HCT116 (cell line): ENCODE measurements at regions not wholly inside any gene's neighbourhood (a gene's known extent, or its start where the extent isn't known, plus 50 kb on each side); places are given as distances from the start of the nearest gene placed in this dataset.
"Not testable (repeated sequence)": the region's sequence is repeated elsewhere in the genome, so short reads cannot be mapped to it uniquely, and the experiment has no call there.

ENCODE experiments used
- ATAC-seq: fragments of 200-7000 bp; cut with Tn5 transposase; 2 replicates; pipeline ENCODE4 v1.9.1; 2020; ENCODE audit warnings: mild to moderate bottlenecking, moderate library complexity
- BruUV-seq: library from RNA; stranded (reverse); fragments of 400-500 nt; replicated peaks from 2 replicates; lab custom pipeline; 2021; lab: Mats Ljungman, UMichigan
- CTCF ChIA-PET: fragments of 300-600 bp; sonication (Branson Sonifier 250); formaldehyde crosslinking; loops from one replicate; lab custom pipeline; 2021; ENCODE audit warnings: antibody characterized with exemption; lab: Charles Lee
- POLR2A ChIA-PET: fragments of 300-600, 350-600 bp; sonication (Branson Sonifier 250); formaldehyde crosslinking; loops from one replicate; lab custom pipeline; 2021; ENCODE audit warnings: antibody characterized with exemption; lab: Charles Lee
- RAD21 ChIA-PET, 2 experiments: fragments of 300-600 bp; sonication (Branson Sonifier 250); formaldehyde crosslinking; loops; one replicate each; lab custom pipeline; 2023; ENCODE audit warnings: low total read pairs in 2 of 2; ENCODE audit not compliant: uncharacterized antibody in 2 of 2, unreplicated experiment in 2 of 2, low non-redundant PET in 1 of 2; lab: Charles Lee
- DNase-seq: peaks from one replicate; pipeline ENCODE4 v3.0.0-alpha.2; 2010; ENCODE audit warnings: low read depth, low spot score
- H2AFZ ChIP-seq: fragments of 200-600 bp; shearing (Covaris generic), sonication (generic); 2 replicates; pipeline ENCODE4 v1.6.1; 2017; ENCODE audit warnings: low read depth, mixed run types, mixed read lengths, antibody characterized with exemption, low read length; ENCODE audit not compliant: poor library complexity, severe bottlenecking
- H3K27ac ChIP-seq: 2 replicates; pipeline ENCODE4 v1.5.1; 2012; ENCODE audit warnings: low read depth, low read length
- H3K27me3 ChIP-seq: fragments of 200-600 bp; sonication (generic); 2 replicates; pipeline ENCODE4 v1.6.1; 2016; ENCODE audit warnings: mixed run types, low read length, mixed read lengths; ENCODE audit not compliant: insufficient read depth
- H3K36me3 ChIP-seq, 2 experiments: fragments of 200-500 bp in 1 of 2; fragments of 200-600 bp in 1 of 2; sonication (Bioruptor generic) in 1 of 2; sonication (generic) in 1 of 2; 2 replicates each; pipeline versions ENCODE4 v1.5.1 to v1.6.1; 2014 to 2016; ENCODE audit warnings: low read length in 2 of 2, inconsistent platforms in 1 of 2, mixed read lengths in 1 of 2, mixed run types in 1 of 2; ENCODE audit not compliant: insufficient read depth in 2 of 2, control insufficient read depth in 1 of 2
- H3K4me1 ChIP-seq, 2 experiments: fragments of 200-600 bp in 1 of 2; sonication (generic) in 1 of 2; 2 replicates each; pipeline versions ENCODE4 v1.5.1 to v1.6.1; 2012 to 2017; ENCODE audit warnings: low read length in 2 of 2, inconsistent platforms in 1 of 2, mild to moderate bottlenecking in 1 of 2, mixed read lengths in 1 of 2, mixed run types in 1 of 2, moderate library complexity in 1 of 2; ENCODE audit not compliant: insufficient read depth in 2 of 2, control insufficient read depth in 1 of 2
- H3K4me2 ChIP-seq: fragments of 200-600 bp; sonication (generic); 2 replicates; pipeline ENCODE4 v1.6.1; 2017; ENCODE audit warnings: mixed run types, low read length, mixed read lengths
- H3K4me3 ChIP-seq, 2 experiments: fragments of 200-600 bp in 1 of 2; sonication (generic) in 1 of 2; replicated peaks in 1 of 2; 2 replicates each; pipeline ENCODE4 v1.5.1; 2011 to 2016; ENCODE audit warnings: low read length in 2 of 2, control low read depth in 1 of 2, low read depth in 1 of 2, mild to moderate bottlenecking in 1 of 2, mixed read lengths in 1 of 2, mixed run types in 1 of 2
- H3K79me2 ChIP-seq: fragments of 200-600 bp; sonication (generic); 2 replicates; pipeline ENCODE4 v1.6.1; 2017; ENCODE audit warnings: mild to moderate bottlenecking, mixed run types, low read length, moderate library complexity, mixed read lengths; ENCODE audit not compliant: insufficient read depth
- H3K9ac ChIP-seq: fragments of 200-600 bp; sonication (generic); 2 replicates; pipeline ENCODE4 v1.6.1; 2016; ENCODE audit warnings: low read length, mixed read lengths
- H3K9me2 ChIP-seq: fragments of 200-600 bp; sonication (generic), shearing (Covaris generic); 2 replicates; pipeline ENCODE4 v1.6.1; 2017; ENCODE audit warnings: mixed run types, mild to moderate bottlenecking, moderate library complexity; ENCODE audit not compliant: insufficient read depth
- H3K9me3 ChIP-seq, 2 experiments: fragments of 200-500 bp in 1 of 2; fragments of 200-600 bp in 1 of 2; sonication (Bioruptor generic) in 1 of 2; sonication (generic) in 1 of 2; 2 replicates each; pipeline ENCODE4 v1.6.1; 2014 to 2017; ENCODE audit warnings: low read length in 2 of 2, mixed read lengths in 2 of 2, inconsistent platforms in 1 of 2, low read depth in 1 of 2, mild to moderate bottlenecking in 1 of 2, mixed run types in 1 of 2, moderate library complexity in 1 of 2; ENCODE audit not compliant: control insufficient read depth in 1 of 2, insufficient read depth in 1 of 2
- H4K20me1 ChIP-seq: fragments of 200-600 bp; sonication (generic), shearing (Covaris generic); 2 replicates; pipeline ENCODE4 v1.6.1; 2017; ENCODE audit warnings: mixed run types, mild to moderate bottlenecking, moderate library complexity; ENCODE audit not compliant: insufficient read depth
- EGR1 ChIP-seq: IDR thresholded peaks from 2 replicates; pipeline ENCODE4 v1.6.1; 2012; ENCODE audit warnings: low read depth
- EZH2 ChIP-seq: fragments of 200-600 bp; sonication (generic); IDR thresholded peaks from 2 replicates; pipeline ENCODE4 v1.6.1; 2017; ENCODE audit warnings: antibody characterized with exemption, mixed run types
- EZH2phosphoT487 ChIP-seq: fragments of 200-600 bp; IDR thresholded peaks from 2 replicates; pipeline ENCODE4 v1.6.1; 2018; ENCODE audit warnings: antibody characterized with exemption, borderline replicate concordance
- POLR2A ChIP-seq: IDR thresholded peaks from 2 replicates; pipeline ENCODE4 v1.7.0; 2011; ENCODE audit warnings: borderline replicate concordance; ENCODE audit not compliant: insufficient read depth, insufficient read length; ENCODE audit errors: extremely low read depth
- RAD21 ChIP-seq: IDR thresholded peaks from 2 replicates; pipeline ENCODE4 v1.6.1; 2012; ENCODE audit warnings: low read depth, mild to moderate bottlenecking
- SRF ChIP-seq: IDR thresholded peaks from 2 replicates; pipeline ENCODE4 v1.6.1; 2012; ENCODE audit warnings: low read depth
- TCF7L2 ChIP-seq: IDR thresholded peaks from 2 replicates; pipeline ENCODE4 v1.7.0; 2011; ENCODE audit warnings: borderline replicate concordance, inconsistent platforms; ENCODE audit not compliant: insufficient read depth, insufficient read length; ENCODE audit errors: extremely low read depth
- YY1 ChIP-seq: IDR thresholded peaks from 2 replicates; pipeline ENCODE4 v1.6.1; 2011; ENCODE audit warnings: low read length, low read depth, moderate library complexity, mild to moderate bottlenecking; ENCODE audit not compliant: insufficient replicate concordance; ENCODE audit errors: extremely low read depth
- ZBTB33 ChIP-seq: IDR thresholded peaks from 2 replicates; pipeline ENCODE4 v1.6.1; 2011; ENCODE audit warnings: mild to moderate bottlenecking, low read length, moderate library complexity; ENCODE audit not compliant: insufficient replicate concordance; ENCODE audit errors: extremely low read depth
- intact Hi-C: fragments of 100-400 bp; cut with micrococcal nuclease; formaldehyde crosslinking; loops from 2 replicates; pipeline ENCODE4 v1.10.0; 2022

- no peaks in the 10 kb centered on the region for H4K20me1 ChIP-seq
- H3K4me1 ChIP-seq, result no peaks in the 10 kb centered on the region
- no peak overlapping the region for H2AFZ ChIP-seq
- no peak overlapping the region for H3K27ac ChIP-seq
- DNase-seq, result no peak
- H3K4me3 ChIP-seq, result no peak overlapping the region
- H3K9me3 ChIP-seq, result no peaks in the 10 kb centered on the region
- no peaks in the 10 kb centered on the region for H3K27me3 ChIP-seq
- H3K9me2 ChIP-seq, result no peaks in the 10 kb centered on the region
- RAD21 ChIA-PET, result no interaction called here
- CTCF ChIA-PET, result no interaction called here
- no peak overlapping the region for H3K4me2 ChIP-seq
- no peaks in the 10 kb centered on the region for H3K79me2 ChIP-seq
- intact Hi-C loops, result no loop called here
- no peak overlapping the region for H3K9ac ChIP-seq
- no TSS peak for BruUV-seq
- no peaks in the 10 kb centered on the region for H3K36me3 ChIP-seq
- TF ChIP-seq RAD21 (no peak), POLR2A (no peak), TCF7L2 (no peak), YY1 (no peak), SRF (no peak), ZBTB33 (no peak), EZH2 (no peak), EGR1 (no peak), EZH2phosphoT487 (no peak)
- no peak for ATAC-seq
- POLR2A ChIA-PET, result no interaction called here
Measured at GRCh38 chr6:22135395-22135794, 161.4 kb downstream of the PRL start.

- H3K27me3 ChIP-seq, H3K36me3 ChIP-seq, POLR2A ChIA-PET, CTCF ChIA-PET, DNase-seq, H3K4me2 ChIP-seq, H3K9me2 ChIP-seq, H2AFZ ChIP-seq, H3K27ac ChIP-seq, H3K79me2 ChIP-seq, H4K20me1 ChIP-seq, intact Hi-C loops, H3K9me3 ChIP-seq, H3K4me3 ChIP-seq, ATAC-seq, H3K9ac ChIP-seq, H3K4me1 ChIP-seq, RAD21 ChIA-PET, BruUV-seq: not testable (repeated sequence)
Measured at GRCh38 chr6:22140736-22141135, 156.1 kb downstream of the PRL start.
